ENCODE measurements at regions not wholly inside any gene's neighbourhood (a gene's known extent, or its start where the extent isn't known, plus 50 kb on each side); places are given as distances from the start of the nearest gene placed in this dataset.

DNA sequence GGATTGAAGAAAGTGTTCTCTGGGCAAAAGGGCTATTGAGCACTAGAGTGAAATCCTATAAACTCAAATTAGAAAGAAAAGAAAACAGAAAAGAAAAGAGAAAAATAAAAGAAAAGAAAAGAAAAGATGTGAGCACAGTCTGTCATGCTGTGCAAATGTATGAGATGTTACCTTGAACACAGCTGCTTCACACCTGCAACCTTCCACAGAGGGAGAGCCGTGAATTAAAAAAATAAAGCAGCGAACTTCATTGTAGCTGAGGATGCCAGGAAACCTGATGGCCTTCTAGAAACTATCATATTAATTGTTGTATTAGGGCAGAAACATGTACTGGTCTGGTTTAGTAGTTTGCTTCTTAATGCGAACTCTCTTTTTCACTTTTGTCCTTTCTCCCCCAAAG is 88.0 kb upstream of the SATB1 start:
- TF ChIP-seq POLR2A (IDR thresholded peaks at IDR 0.05; ENCODE audit: control extremely low read depth in 1 of 2, low read depth in 2 of 2, low read length in 2 of 2) (no peak), JUN (IDR thresholded peaks at IDR 0.05; ENCODE audit: low read depth, low read length) (no peak)
- TF ChIP-seq, protein P1, sequence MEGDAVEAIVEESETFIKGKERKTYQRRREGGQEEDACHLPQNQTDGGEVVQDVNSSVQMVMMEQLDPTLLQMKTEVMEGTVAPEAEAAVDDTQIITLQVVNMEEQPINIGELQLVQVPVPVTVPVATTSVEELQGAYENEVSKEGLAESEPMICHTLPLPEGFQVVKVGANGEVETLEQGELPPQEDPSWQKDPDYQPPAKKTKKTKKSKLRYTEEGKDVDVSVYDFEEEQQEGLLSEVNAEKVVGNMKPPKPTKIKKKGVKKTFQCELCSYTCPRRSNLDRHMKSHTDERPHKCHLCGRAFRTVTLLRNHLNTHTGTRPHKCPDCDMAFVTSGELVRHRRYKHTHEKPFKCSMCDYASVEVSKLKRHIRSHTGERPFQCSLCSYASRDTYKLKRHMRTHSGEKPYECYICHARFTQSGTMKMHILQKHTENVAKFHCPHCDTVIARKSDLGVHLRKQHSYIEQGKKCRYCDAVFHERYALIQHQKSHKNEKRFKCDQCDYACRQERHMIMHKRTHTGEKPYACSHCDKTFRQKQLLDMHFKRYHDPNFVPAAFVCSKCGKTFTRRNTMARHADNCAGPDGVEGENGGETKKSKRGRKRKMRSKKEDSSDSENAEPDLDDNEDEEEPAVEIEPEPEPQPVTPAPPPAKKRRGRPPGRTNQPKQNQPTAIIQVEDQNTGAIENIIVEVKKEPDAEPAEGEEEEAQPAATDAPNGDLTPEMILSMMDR (IDR thresholded peaks at IDR 0.05; ENCODE audit: control extremely low read depth in 1 of 3, insufficient read depth in 1 of 3, low read depth in 1 of 3, low read length in 3 of 3) = no peak

All from H1 (cell line).